IPS-18a (cell line): ENCODE measurements at regions not wholly inside any gene's neighbourhood (a gene's known extent, or its start where the extent isn't known, plus 50 kb on each side); places are given as distances from the start of the nearest gene placed in this dataset.

Experiments
- H3K27ac ChIP-seq: one replicate; pipeline ENCODE4 v1.5.1; 2013; ENCODE audit warnings: low read length
- H3K27me3 ChIP-seq: one replicate; pipeline ENCODE4 v1.6.1; 2013; ENCODE audit warnings: mild to moderate bottlenecking, low read length; ENCODE audit not compliant: control insufficient read depth, insufficient read depth
- H3K36me3 ChIP-seq: one replicate; pipeline ENCODE4 v1.6.1; 2013; ENCODE audit warnings: low read depth, low read length; ENCODE audit not compliant: control insufficient read depth
- H3K4me1 ChIP-seq: one replicate; pipeline ENCODE4 v1.6.1; 2013; ENCODE audit warnings: low read depth, low read length; ENCODE audit not compliant: control insufficient read depth
- H3K4me3 ChIP-seq: one replicate; pipeline ENCODE4 v1.5.1; 2013; ENCODE audit warnings: low read length
- H3K9ac ChIP-seq: one replicate; pipeline ENCODE4 v1.6.1; 2013; ENCODE audit warnings: mild to moderate bottlenecking, low read length, moderate library complexity
- H3K9me3 ChIP-seq: one replicate; pipeline ENCODE4 v1.6.1; 2013; ENCODE audit warnings: low read depth, low read length; ENCODE audit not compliant: control insufficient read depth

DNA sequence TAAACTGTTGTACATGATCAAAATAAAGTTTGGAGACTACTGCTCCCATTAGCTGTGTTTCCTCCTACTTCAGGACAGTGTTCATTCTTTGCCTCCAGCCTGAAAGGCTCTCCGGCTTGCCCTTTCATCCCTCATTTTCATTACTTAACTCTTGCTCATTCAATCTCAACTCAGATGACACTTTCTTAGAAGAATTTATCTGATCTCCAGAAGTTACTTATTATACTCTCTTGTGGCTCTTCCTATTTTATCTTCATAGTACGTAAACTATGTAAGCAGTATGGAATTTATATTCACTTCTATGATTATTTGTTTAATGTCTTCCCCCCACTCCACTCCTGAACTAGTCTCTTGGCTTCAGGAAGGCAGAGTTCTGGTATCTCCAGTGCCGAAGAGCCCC is 1737.9 kb upstream of the C9orf72 start:
- no peaks in the 10 kb centered on the region for H3K36me3 ChIP-seq
- H3K27ac ChIP-seq = no peak overlapping the region
- H3K4me1 ChIP-seq = no peaks in the 10 kb centered on the region
- H3K9me3 ChIP-seq = no peaks in the 10 kb centered on the region
- no peaks in the 10 kb centered on the region for H3K27me3 ChIP-seq
- no peak overlapping the region for H3K9ac ChIP-seq
- H3K4me3 ChIP-seq = no peak overlapping the region

DNA sequence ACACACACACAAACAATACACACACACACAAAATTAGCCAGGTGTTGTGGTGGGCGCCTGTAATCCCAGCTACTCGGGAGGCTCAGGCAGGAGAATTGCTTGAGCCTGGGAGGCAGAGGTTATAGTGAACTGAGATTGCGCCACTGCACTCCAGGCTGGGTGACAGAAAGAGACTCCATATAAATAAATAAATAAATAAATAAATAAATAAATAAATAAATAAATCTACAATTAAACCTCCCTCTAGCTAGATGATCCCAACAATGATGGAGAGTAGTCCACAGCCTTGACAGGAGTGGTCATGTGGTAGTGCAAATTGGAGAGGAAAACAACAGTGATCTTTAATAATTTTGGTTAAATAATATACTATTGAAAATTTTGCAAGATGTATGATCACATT is 1739.0 kb upstream of the C9orf72 start:
- Histone ChIP-seq H3K36me3 (no peaks in the 10 kb centered on the region), H3K4me3 (no peak overlapping the region), H3K4me1 (no peaks in the 10 kb centered on the region), H3K9ac (no peak overlapping the region), H3K27me3 (no peaks in the 10 kb centered on the region), H3K9me3 (no peaks in the 10 kb centered on the region), H3K27ac (no peak overlapping the region)

DNA sequence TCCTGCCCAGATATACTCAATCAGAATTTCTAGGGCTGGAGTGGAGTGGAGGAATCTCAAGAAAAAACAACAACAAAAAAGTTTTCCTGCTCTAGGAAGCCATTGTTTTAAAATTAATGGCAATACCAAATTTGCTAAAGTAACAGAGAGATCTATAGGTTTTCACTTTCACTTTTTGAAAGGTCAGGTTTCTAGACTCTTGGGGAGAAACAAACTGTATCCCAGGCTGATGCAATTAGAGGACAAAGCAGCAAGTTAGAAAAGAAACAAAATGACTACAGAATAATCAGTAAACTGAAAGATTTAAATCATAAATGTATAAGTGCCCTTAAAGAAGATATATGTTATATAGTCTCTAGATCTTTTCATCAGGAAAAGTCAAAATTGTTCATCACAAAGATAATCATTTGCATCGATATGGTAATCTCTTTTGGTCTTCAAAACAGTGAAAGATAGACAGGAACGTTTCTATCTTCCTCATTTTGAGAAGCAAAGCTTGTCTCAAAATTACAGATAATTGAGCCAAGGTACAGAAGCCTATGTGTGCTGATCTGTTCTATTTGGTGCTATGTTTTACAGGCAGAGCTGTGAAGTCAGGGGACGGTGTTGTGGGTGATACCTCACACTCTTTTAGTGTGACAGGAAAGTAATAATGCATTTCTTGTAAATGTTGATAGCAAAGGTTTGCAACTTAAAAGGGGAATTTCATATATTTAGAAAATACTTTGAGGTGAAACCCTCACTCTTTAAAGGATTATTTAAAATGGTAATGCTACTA is 1746.6 kb upstream of the C9orf72 start:
- H3K27ac ChIP-seq = no peak overlapping the region
- H3K4me3 ChIP-seq = no peak overlapping the region
- H3K36me3 ChIP-seq = no peaks in the 10 kb centered on the region
- H3K4me1 ChIP-seq = peaks cover 17% of the 10 kb centered on the region
- H3K9ac ChIP-seq = no peak overlapping the region
- no peaks in the 10 kb centered on the region for H3K9me3 ChIP-seq
- no peaks in the 10 kb centered on the region for H3K27me3 ChIP-seq

GRCh38 chr9:29322240-29322639 is 1749.0 kb upstream of the C9orf72 start:
- H3K27me3 ChIP-seq = no peaks in the 10 kb centered on the region
- H3K9ac ChIP-seq = no peak overlapping the region
- H3K27ac ChIP-seq = no peak overlapping the region
- no peak overlapping the region for H3K4me3 ChIP-seq
- no peaks in the 10 kb centered on the region for H3K9me3 ChIP-seq
- peaks cover 37% of the 10 kb centered on the region for H3K4me1 ChIP-seq
- no peaks in the 10 kb centered on the region for H3K36me3 ChIP-seq

DNA sequence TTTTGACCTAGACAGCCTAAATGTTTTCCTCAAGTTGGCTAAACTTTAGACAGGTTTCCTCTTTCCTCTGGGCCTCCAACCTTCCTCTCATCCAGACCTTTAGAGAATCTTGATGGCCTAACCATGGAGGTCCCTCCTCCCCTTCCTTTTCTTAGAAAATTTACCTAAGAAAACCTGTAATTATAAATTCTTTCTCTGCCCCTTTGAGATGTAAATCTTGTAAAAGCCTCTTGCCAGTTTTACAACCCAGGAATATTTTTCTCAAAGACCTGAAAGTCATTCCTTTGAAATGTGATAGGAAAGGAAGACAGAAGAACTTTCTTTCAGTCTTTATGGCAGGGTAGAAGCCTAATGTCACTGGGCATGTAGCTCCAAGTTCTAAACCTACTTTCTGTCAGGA is 1752.6 kb upstream of the C9orf72 start:
- Histone ChIP-seq H3K27ac (peak overlapping the region; percentile 57), H3K9ac (no peak overlapping the region), H3K4me1 (peaks cover 27% of the 10 kb centered on the region), H3K4me3 (peak overlapping the region; percentile 12), H3K36me3 (no peaks in the 10 kb centered on the region), H3K9me3 (no peaks in the 10 kb centered on the region), H3K27me3 (no peaks in the 10 kb centered on the region)

DNA sequence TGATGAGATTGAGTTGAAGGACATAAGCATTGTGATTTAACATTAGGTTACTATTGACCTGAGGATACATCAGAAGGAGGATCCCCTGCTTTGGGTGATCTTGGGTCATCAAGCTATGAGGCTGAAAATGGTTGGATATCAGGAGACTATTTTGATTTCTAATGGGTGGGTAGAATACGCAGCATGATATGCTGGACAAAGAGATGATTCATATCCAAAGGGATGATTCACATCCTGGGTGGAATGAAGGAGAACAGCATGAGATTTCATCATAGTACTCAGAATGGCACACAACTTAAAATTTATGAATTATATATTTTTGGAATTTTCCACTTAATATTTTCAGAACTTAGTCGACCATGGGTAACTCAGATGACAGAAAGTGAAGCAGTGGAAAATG is 1759.5 kb upstream of the C9orf72 start:
- no peaks in the 10 kb centered on the region for H3K9me3 ChIP-seq
- no peak overlapping the region for H3K9ac ChIP-seq
- no peaks in the 10 kb centered on the region for H3K4me1 ChIP-seq
- no peaks in the 10 kb centered on the region for H3K27me3 ChIP-seq
- no peaks in the 10 kb centered on the region for H3K36me3 ChIP-seq
- H3K4me3 ChIP-seq = no peak overlapping the region
- H3K27ac ChIP-seq = no peak overlapping the region

GRCh38 chr9:29336281-29336680 is 1763.0 kb upstream of the C9orf72 start:
- Histone ChIP-seq H3K36me3 (no peaks in the 10 kb centered on the region), H3K27me3 (no peaks in the 10 kb centered on the region), H3K27ac (no peak overlapping the region), H3K4me3 (no peak overlapping the region), H3K4me1 (no peaks in the 10 kb centered on the region), H3K9me3 (no peaks in the 10 kb centered on the region), H3K9ac (no peak overlapping the region)

DNA sequence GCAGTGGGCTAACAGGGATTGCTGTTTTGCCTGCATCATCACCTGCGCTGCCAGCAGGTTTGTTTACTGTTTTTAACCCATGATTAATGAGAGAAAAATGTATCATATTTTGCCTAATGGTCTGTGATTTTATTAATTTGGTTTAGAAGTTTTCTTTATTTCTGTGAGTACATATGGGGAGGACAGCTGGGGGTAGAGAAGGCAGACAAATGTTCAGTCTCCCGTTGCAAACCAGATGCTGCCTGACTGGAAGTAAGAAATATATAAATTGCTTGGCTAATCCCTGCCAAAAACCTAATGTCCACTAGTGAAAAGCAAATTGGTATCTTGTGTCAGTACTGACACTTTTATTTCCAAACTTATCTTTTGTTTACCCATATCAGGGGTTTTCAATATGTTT is 1766.1 kb upstream of the C9orf72 start:
- Histone ChIP-seq H3K27me3 (no peaks in the 10 kb centered on the region), H3K27ac (no peak overlapping the region), H3K4me1 (no peaks in the 10 kb centered on the region), H3K9me3 (no peaks in the 10 kb centered on the region), H3K9ac (no peak overlapping the region), H3K4me3 (no peak overlapping the region), H3K36me3 (no peaks in the 10 kb centered on the region)

DNA sequence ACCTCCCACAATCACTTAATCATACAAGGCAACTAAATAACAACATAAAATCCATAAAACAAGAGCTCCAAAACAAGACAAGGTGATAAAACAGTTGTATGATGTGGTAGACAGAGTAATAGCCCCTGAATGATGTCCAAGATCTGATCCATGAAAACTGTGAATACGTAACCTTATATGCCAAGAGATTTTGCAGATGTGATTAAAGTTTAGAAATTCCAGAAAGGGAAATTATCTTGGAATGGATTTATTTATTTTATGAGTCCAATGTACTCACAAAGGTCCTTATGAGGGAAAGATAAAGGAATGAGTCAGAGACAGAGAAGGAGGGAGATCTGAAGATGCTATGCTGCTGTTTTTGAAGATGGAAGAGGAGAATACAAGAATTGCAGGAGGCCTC is 1775.7 kb upstream of the C9orf72 start:
- Histone ChIP-seq H3K4me1 (no peaks in the 10 kb centered on the region), H3K4me3 (no peak overlapping the region), H3K9me3 (no peaks in the 10 kb centered on the region), H3K36me3 (no peaks in the 10 kb centered on the region), H3K9ac (no peak overlapping the region), H3K27me3 (no peaks in the 10 kb centered on the region), H3K27ac (no peak overlapping the region)

DNA sequence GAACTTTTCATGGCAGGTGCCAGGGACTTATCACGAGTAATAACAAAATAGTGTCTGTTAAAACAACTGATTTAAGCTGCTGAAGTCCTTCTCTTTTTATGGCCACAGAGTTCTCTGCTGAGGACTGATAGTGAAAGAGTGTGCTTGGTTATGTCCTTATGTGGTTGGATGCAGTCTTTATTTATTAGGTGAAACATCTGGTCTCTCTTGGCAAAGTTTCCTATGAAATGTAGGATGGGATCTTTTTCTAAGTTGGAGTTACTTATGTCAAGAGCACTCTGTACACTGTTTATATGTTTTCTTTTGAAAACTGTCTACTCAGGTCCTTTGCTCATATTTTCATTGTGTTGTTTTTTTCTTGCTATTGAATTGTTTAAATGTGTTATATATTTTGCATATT is 1816.1 kb upstream of the C9orf72 start:
- Histone ChIP-seq H3K9ac (no peak overlapping the region), H3K9me3 (no peaks in the 10 kb centered on the region), H3K27me3 (no peaks in the 10 kb centered on the region), H3K4me1 (no peaks in the 10 kb centered on the region), H3K27ac (no peak overlapping the region), H3K4me3 (no peak overlapping the region), H3K36me3 (no peaks in the 10 kb centered on the region)

DNA sequence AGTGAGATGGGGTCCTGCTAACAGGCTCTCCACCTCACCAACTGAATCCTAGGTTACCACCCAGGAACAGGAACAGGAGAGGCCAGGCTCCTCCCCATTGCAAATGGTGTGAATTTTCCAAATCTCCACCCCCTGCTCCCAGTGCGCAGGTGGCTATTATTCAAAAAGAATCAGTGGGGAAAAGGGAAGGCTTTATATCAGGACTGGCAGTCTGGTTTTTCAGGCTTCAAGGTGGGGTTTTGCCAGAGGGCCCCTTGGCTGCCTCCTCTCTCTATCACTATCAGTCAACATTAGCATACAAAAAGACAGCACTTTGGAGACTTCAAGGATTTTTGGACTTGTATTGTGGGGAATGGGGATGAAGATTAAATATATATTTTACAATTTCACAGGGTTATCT is 1817.6 kb upstream of the C9orf72 start:
- no peaks in the 10 kb centered on the region for H3K9me3 ChIP-seq
- H3K36me3 ChIP-seq = no peaks in the 10 kb centered on the region
- no peaks in the 10 kb centered on the region for H3K4me1 ChIP-seq
- H3K9ac ChIP-seq = no peak overlapping the region
- no peak overlapping the region for H3K4me3 ChIP-seq
- H3K27me3 ChIP-seq = no peaks in the 10 kb centered on the region
- no peak overlapping the region for H3K27ac ChIP-seq

DNA sequence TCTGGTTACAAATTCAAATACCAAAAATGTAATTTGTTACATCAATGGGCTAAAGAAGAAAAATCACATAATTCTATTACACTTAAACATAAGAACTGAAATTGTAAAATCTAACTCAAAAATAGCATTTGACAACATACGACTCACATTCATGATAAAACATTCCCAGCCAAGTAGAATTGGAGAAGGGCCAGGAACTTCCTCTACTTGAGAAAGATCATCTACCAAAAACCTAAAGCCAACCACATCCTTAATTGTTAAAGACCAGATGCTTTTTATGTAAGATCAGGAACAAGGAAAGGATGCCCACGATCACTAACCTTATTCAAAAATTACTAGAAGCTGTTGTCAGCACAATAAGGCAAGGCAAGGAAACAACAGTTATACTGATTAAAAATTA is 1819.8 kb upstream of the C9orf72 start:
- H3K4me1 ChIP-seq = no peaks in the 10 kb centered on the region
- no peaks in the 10 kb centered on the region for H3K36me3 ChIP-seq
- H3K9ac ChIP-seq = no peak overlapping the region
- no peaks in the 10 kb centered on the region for H3K9me3 ChIP-seq
- H3K27ac ChIP-seq = no peak overlapping the region
- no peak overlapping the region for H3K4me3 ChIP-seq
- no peaks in the 10 kb centered on the region for H3K27me3 ChIP-seq
